ENCODE measurements at regions not wholly inside any gene's neighbourhood (a gene's known extent, or its start where the extent isn't known, plus 50 kb on each side); places are given as distances from the start of the nearest gene placed in this dataset.

DNA sequence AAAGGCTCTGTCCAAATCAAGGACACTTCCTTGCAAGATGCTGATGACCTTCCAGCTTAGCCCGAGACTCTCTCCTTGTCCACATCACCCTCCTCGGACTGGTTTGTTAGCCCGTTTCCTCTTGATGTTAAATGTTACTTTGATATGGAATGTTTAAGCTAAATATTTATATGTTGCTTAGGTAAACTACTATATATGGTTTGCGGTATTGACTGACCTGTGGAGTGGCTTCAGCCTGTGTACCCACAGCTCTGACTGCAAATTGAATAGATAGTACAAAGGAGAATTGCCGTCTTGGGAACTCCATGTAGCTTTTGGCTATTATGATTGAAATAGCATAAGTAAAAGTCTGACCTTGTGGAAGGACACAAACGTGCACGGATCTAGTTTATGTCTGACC, 422.0 kb downstream of the YTHDC2 start:
- TF ChIP-seq, protein P1, sequence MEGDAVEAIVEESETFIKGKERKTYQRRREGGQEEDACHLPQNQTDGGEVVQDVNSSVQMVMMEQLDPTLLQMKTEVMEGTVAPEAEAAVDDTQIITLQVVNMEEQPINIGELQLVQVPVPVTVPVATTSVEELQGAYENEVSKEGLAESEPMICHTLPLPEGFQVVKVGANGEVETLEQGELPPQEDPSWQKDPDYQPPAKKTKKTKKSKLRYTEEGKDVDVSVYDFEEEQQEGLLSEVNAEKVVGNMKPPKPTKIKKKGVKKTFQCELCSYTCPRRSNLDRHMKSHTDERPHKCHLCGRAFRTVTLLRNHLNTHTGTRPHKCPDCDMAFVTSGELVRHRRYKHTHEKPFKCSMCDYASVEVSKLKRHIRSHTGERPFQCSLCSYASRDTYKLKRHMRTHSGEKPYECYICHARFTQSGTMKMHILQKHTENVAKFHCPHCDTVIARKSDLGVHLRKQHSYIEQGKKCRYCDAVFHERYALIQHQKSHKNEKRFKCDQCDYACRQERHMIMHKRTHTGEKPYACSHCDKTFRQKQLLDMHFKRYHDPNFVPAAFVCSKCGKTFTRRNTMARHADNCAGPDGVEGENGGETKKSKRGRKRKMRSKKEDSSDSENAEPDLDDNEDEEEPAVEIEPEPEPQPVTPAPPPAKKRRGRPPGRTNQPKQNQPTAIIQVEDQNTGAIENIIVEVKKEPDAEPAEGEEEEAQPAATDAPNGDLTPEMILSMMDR (IDR thresholded peaks at IDR 0.05) = no peak
- no peak for TF ChIP-seq POLR2AphosphoS5 (IDR thresholded peaks at IDR 0.05; ENCODE audit: low read depth, low read length)

Data from Panc1 (cell line).